DMS79 treated with DMSO at 0.1 percent for 48 hours (cell line): ENCODE measurements at regions not wholly inside any gene's neighbourhood (a gene's known extent, or its start where the extent isn't known, plus 50 kb on each side); places are given as distances from the start of the nearest gene placed in this dataset.

Experiments used
- DNase-seq: peaks from one replicate; lab custom pipeline; 2025; lab: John Stamatoyannopoulos, UW

DNA sequence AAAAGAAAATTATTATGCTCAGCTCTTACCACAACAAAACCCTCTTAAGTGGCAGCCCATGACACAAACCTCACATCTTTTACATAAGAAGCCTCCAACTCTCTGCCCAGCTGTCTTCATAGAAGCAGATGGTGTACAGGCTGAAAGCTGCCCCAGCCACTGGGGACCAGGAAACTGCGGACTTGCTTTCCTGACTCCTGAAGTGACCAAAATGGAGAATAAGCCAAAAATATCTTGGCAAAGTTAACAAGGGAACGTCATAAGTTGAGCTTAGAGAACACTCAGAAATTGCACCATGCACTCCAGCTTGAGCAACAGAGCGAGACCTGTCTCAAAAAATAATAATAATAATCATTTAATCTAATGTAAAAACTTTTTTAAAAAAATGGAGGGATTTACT lies 160.3 kb upstream of the CDYL start:
- no peak for DNase-seq

DNA sequence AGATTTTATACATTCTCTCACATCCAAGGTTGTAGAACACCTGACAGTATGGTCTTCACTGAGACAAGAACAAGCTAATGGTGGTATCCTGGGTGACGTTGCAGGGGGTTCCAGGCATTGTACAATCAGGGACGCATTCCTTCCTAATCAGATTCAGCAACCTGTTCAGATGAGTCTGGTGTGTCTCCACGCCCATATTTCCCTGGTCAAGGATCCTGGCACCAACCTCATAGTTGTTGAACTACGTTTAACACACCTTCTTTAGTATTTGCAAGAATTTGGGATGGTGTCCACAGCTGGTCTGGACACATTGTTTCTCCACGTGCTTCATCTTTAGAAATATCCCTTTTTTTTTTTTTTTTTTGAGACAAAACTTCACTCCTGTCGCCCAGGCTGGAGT lies 161.0 kb upstream of the CDYL start:
- no peak for DNase-seq

GRCh38 chr6:4614637-4615036 lies 161.6 kb upstream of the CDYL start:
- no peak for DNase-seq

DNA sequence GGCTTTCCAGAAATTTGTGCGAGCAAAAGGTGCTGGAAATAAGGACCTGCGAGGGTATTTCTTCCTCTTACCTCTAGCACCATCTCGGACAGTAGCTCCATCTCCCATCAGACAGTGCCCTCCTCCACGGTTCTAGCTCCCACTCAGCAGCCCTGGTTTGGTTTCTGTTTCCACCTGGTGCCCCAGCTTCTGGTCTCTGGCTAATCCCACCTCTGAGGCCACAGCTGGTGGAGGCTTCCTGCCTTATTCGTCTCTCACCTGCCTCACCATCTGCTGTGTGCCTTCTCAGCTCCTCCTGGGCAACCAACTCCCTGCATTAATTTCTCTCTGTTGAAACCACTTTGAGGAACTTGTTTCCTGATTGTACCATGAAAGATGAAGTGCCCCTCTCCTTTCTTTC lies 162.4 kb upstream of the CDYL start:
- no peak for DNase-seq

GRCh38 chr6:4613381-4613780 lies 162.8 kb upstream of the CDYL start:
- DNase-seq: no peak

- no peak for DNase-seq
Measured at GRCh38 chr6:4612636-4613171, 163.5 kb upstream of the CDYL start.

DNA sequence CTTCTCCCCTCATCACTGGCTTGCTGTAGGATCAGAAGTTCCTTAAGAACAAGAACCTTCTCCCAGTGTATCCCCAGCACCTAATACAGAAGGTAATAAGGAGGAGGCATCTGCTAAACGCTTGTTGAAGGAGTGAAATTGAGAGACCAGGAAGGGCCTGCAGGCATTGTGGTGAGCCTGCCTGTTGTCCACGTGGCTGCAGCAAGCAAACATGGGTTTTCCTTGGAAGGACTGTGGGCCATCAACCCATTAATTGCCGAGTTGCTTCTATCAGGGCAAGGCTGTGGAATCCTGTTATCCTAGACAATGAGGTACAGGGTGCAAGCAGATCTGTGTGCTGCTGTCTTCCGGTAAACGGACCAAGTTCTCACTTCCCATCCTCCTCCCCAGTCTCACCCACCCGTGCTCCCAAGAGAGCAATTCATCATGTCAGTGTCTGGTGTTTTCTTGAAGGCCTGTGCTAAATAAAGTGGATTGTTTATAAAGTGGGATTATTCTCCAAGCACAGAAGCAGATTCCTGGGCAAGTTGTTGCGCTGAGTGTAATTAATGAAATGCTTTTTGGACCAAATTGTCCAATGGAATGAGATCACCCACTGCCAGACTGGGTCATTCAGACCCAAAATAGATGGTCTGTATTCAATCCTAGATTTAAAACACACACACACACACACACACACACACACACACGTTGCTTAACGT lies 164.6 kb upstream of the CDYL start:
- no peak for DNase-seq

- DNase-seq: no peak
Measured at GRCh38 chr6:4610256-4610655, 165.9 kb upstream of the CDYL start.

DNA sequence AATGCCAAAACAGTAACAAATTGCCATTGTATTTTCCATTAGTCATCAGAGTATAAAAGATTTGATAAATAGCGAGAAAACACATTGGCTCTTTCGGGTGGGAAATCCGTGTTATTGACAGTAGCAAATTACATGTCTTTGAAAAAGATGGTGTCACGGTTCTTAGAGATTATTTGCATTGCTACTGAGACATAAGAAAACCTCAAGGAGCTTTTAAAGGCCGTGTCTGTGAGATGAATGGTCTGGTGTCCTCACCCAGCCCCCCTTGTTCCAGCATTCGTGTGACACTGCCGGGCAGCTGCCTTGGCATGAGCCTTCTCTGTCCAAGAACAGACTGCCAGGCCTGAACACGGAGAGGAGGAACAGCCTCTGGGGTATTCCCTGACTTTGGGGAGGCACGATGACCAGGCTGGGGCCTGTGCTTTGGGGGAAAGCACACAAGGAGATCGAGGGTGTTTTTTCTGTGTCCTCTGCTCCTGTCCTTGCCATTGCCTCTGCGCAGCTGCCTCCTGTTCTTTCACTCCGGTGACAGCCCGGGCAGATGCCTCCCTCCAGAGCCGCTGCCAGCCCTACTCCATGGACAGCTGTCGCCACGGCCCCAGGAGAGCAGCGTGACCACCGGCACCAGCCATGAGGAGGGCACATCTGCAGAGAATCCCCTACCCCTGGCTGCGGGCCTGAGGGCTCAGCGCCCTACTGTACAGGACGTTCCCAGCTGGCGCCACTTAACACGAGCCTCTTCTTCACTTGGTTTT lies 167.7 kb upstream of the CDYL start:
- DNase-seq: no peak

DNA sequence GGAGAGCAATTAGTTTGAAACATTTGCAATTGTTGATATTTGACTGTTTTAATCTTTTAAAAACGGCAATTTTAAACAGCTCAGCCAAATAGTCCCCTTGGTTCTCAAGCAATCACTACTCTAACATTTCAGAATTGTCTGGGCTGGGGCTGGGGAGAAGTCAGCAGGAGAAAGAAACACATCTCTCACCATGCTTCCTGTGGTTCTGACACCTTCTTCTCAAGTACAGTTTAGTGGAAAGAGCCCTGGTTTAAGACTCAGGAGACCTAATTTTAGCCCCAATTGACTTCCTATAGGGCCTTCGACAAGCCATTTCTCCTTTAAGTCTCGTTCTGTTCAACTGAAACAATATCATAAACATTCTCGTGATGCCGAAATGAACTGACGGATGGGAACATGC lies 168.4 kb upstream of the CDYL start:
- no peak for DNase-seq

GRCh38 chr6:4606821-4607704 lies 169.1 kb upstream of the CDYL start:
- peak; percentile 21 for DNase-seq

GRCh38 chr6:4606016-4606415 lies 170.2 kb upstream of the CDYL start:
- DNase-seq: no peak

DNA sequence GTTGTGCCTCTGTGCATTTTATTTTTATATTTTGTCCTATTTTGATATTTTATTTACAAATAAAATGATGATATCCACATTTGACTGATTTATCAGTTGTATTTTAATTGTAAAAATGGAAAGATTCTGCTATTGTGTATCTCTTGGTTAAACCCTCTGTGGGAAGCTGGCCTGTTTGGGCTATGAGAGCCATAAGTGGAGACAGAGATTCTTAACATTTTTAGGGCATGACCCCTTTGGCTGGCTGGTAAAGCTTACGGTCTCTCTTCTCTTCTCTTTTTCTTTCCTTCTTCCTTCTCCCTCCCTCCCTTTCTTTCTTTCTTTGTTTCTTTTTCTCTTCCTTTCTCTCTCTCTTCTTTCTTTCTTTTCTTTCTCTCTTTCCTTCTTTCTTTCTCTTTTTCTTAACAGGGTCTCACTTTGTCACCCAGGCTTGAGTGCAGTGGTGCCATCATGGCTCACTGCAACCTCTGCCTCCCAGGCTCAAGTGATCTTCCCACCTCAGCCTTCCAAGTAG lies 172.3 kb upstream of the CDYL start:
- no peak for DNase-seq

- no peak for DNase-seq
Measured at GRCh38 chr6:4603291-4603690, 172.9 kb upstream of the CDYL start.

DNA sequence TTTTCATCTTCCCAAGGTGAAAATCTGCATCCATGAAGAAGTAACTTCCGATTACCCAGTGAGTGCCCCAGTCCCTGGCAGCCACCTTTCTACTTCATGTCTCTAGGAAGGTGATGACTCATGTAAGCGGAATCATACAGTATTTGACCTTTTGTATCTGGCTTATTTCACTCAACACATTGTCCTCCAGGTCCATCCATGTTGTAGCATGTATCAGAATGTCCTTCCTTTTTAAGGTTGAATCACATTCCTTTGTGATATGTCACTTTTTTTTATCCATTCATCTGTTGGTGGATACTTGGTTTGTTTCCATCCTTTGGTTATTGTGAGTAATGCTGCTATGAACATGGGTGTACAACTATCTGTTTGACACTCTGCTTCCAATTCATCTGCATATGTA lies 176.3 kb upstream of the CDYL start:
- no peak for DNase-seq

GRCh38 chr6:4598384-4598995 lies 177.7 kb upstream of the CDYL start:
- DNase-seq: no peak

GRCh38 chr6:4593951-4594350 lies 182.3 kb upstream of the CDYL start:
- no peak for DNase-seq

DNA sequence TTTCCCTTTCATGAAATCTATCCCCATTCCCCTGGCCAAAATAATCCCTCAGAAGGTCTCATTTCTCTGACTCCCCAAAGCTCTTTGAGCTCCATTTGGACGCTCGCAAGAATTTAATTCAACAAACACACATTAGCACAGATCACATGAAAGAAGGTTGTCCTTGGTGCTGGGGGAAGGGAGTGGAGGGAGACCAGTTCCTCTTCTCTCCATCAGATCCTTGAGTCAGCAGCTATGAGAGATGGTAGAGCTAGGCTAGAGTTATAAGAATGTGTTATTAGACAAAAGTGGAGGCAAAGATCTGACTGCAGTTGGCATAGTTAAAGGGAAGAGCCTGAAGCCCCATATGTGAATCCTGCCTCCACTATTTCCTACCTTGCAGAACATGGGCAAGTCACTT lies 184.2 kb upstream of the CDYL start:
- DNase-seq: no peak

DNA sequence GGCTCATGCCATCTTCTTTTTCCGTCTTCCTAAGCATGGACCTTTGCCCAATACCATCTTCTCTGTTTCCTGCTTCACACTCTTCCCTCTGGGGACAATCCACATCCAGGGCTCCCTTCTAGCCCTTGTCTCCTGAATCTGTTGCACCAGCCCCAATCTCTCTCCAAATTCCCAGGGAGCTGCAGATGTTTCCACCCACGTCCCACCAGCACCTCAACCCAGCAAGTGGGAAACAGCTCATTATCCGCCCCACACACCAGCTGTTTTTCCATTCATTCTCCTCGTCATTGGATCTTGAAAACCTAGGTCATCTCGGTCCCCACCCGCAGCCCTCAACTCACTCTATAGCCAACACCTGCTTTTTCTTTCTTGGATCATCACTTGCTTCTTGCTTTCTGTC lies 185.0 kb upstream of the CDYL start:
- no peak for DNase-seq

DNA sequence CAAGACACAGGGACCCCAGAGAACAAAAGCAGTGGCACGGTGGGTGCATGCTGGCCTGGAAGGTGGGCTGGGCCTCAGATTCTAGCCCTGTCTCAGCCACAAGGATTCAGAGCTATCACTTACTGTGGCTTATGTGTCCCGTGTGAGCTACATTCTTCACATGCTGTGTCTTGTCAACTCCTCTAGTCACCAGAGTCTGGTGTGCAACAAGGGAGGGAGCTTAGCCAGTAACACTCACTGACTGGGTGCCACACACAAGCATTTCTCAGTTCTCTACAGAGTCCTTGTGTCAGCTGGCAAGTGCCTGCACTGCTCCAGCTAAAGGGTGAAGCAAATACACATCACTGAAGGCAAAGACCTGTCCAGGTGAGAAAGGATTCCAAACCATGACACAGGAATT lies 186.9 kb upstream of the CDYL start:
- no peak for DNase-seq

GRCh38 chr6:4588581-4588980 lies 187.6 kb upstream of the CDYL start:
- DNase-seq: no peak

- no peak for DNase-seq
Measured at GRCh38 chr6:4588163-4588562, 188.0 kb upstream of the CDYL start.
